Small intestine (tissue), 7 donors: ENCODE measurements at regions not wholly inside any gene's neighbourhood (a gene's known extent, or its start where the extent isn't known, plus 50 kb on each side); places are given as distances from the start of the nearest gene placed in this dataset.
A peak's percentile ranks its signal among the peaks of the same experiment; 100 is the strongest.

ENCODE experiments used
- DNase-seq, 2 donors: peaks; one replicate each; pipeline versions ENCODE4 v3.0.0 to v3.0.0-alpha.2; 2013
- FAIRE-seq: peaks from 2 replicates; lab custom pipeline; 2012; peaks lifted over from hg19 to GRCh38; lab: Jason Lieb, UNC
- H3K27ac ChIP-seq, 3 donors: one replicate each; pipeline ENCODE4 v1.5.1; 2013; ENCODE audit warnings: low read length in 2 of 3, mild to moderate bottlenecking in 2 of 3, control low read depth in 1 of 3, inconsistent platforms in 1 of 3, low read depth in 1 of 3, moderate library complexity in 1 of 3
- H3K27me3 ChIP-seq, 3 donors: one replicate each; pipeline ENCODE4 v1.6.1; 2013; ENCODE audit warnings: low read length in 3 of 3, inconsistent platforms in 1 of 3; ENCODE audit not compliant: control insufficient read depth in 3 of 3, insufficient read depth in 3 of 3
- H3K36me3 ChIP-seq, 3 donors: one replicate each; pipeline ENCODE4 v1.6.1; 2013; ENCODE audit warnings: low read length in 3 of 3, inconsistent platforms in 1 of 3, low read depth in 1 of 3, mild to moderate bottlenecking in 1 of 3, moderate library complexity in 1 of 3; ENCODE audit not compliant: control insufficient read depth in 3 of 3, insufficient read depth in 2 of 3
- H3K4me1 ChIP-seq, 3 donors: one replicate each; pipeline ENCODE4 v1.6.1; 2013; ENCODE audit warnings: low read length in 2 of 3, inconsistent platforms in 1 of 3, low read depth in 1 of 3, mild to moderate bottlenecking in 1 of 3, moderate library complexity in 1 of 3; ENCODE audit not compliant: control insufficient read depth in 3 of 3, insufficient read depth in 2 of 3
- H3K4me3 ChIP-seq, 3 donors: one replicate each; pipeline ENCODE4 v1.5.1; 2013; ENCODE audit warnings: low read length in 3 of 3, control low read depth in 1 of 3, inconsistent platforms in 1 of 3, low read depth in 1 of 3, mild to moderate bottlenecking in 1 of 3, moderate library complexity in 1 of 3
- H3K9me3 ChIP-seq, 2 donors: one replicate each; pipeline ENCODE4 v1.6.1; 2013; ENCODE audit warnings: low read depth in 1 of 2, low read length in 1 of 2; ENCODE audit not compliant: control insufficient read depth in 2 of 2, insufficient read depth in 1 of 2
- WGBS, 3 donors: extraction: QIAGEN DNeasy Blood & Tissue Kit; methylation state at CpG; one replicate each; pipeline ENCODE4 v1.1.7; 2013; 5-methylcytosine and 5-hydroxymethylcytosine counted together
- donor health status: healthy with polysubstance abuse.
- donor health status: control.
- donor health status: control.
- donor health status: Bipolar disorder and iron deficiency.
- donor health status: healthy.

- no peaks in the 10 kb centered on the region for H3K36me3 ChIP-seq
Observed at GRCh38 chr3:106367496-106367895, 498.7 kb upstream of the CBLB start.

GRCh38 chr3:106371221-106371970 lies 502.6 kb upstream of the CBLB start:
- FAIRE-seq (no peak), DNase-seq (no peak)
- Histone ChIP-seq H3K27ac (no peak overlapping the region), H3K36me3 (no peaks in the 10 kb centered on the region), H3K27me3 (no peaks in the 10 kb centered on the region), H3K4me1 (peaks cover 0 to 2% (median 0%) of the 10 kb centered on the region in 3 donors), H3K4me3 (no peak overlapping the region), H3K9me3 (no peaks in the 10 kb centered on the region)
- WGBS, 3 donors: 73 to 82% (median 76%) methylated on average over 10 of the region's 10 CpGs

More at GRCh38 chr3:106367496-106367895, 498.7 kb upstream of the CBLB start:
- no peaks in the 10 kb centered on the region for H3K9me3 ChIP-seq
- no peak overlapping the region for H3K27ac ChIP-seq
- no peaks in the 10 kb centered on the region for H3K27me3 ChIP-seq
- H3K4me1 ChIP-seq: peaks cover 0 to 1% (median 0%) of the 10 kb centered on the region in 3 donors
- 61 to 87% (median 81%) methylated on average over 2 of the region's 2 CpGs for WGBS, 3 donors
- no peak overlapping the region for H3K4me3 ChIP-seq
- FAIRE-seq (no peak), DNase-seq (no peak)

- DNase-seq (peak; percentile 24 to 77), FAIRE-seq (peak; percentile 90)
- Histone ChIP-seq H3K4me3 (no peak overlapping the region), H3K9me3 (no peaks in the 10 kb centered on the region), H3K27ac (no peak overlapping the region), H3K27me3 (no peaks in the 10 kb centered on the region), H3K4me1 (peaks cover 0 to 2% (median 0%) of the 10 kb centered on the region in 3 donors), H3K36me3 (no peaks in the 10 kb centered on the region)
- WGBS, 3 donors: 35 to 73% (median 61%) methylated on average over 1 of the region's 1 CpG
Observed at GRCh38 chr3:106371971-106372805, 503.4 kb upstream of the CBLB start.

GRCh38 chr3:106372806-106373190 lies 504.0 kb upstream of the CBLB start:
- H3K4me3 ChIP-seq: no peak overlapping the region
- FAIRE-seq (no peak), DNase-seq (no peak)
- H3K4me1 ChIP-seq: peaks cover 0 to 2% (median 0%) of the 10 kb centered on the region in 3 donors
- H3K9me3 ChIP-seq: no peaks in the 10 kb centered on the region
- no peaks in the 10 kb centered on the region for H3K36me3 ChIP-seq
- H3K27ac ChIP-seq: no peak overlapping the region
- 80 to 92% (median 85%) methylated on average over 1 of the region's 1 CpG for WGBS, 3 donors
- H3K27me3 ChIP-seq: no peaks in the 10 kb centered on the region

- FAIRE-seq: no peak
- Histone ChIP-seq H3K4me3 (no peak overlapping the region), H3K9me3 (no peaks in the 10 kb centered on the region), H3K27me3 (no peaks in the 10 kb centered on the region), H3K36me3 (no peaks in the 10 kb centered on the region), H3K4me1 (peaks cover 0 to 2% (median 0%) of the 10 kb centered on the region in 3 donors), H3K27ac (no peak overlapping the region)
- DNase-seq: no peak
- 89 to 92% (median 91%) methylated on average over 5 of the region's 5 CpGs for WGBS, 3 donors
Observed at GRCh38 chr3:106376016-106376570, 507.3 kb upstream of the CBLB start.

- FAIRE-seq: no peak
Observed at GRCh38 chr3:106379251-106379750, 510.5 kb upstream of the CBLB start.

GRCh38 chr3:106380232-106380631 lies 511.4 kb upstream of the CBLB start:
- DNase-seq: no peak
- Histone ChIP-seq H3K4me1 (no peaks in the 10 kb centered on the region), H3K4me3 (no peak overlapping the region), H3K27ac (no peak overlapping the region), H3K27me3 (no peaks in the 10 kb centered on the region), H3K36me3 (no peaks in the 10 kb centered on the region), H3K9me3 (no peaks in the 10 kb centered on the region)
- FAIRE-seq: no peak
- WGBS, 3 donors: 71 to 91% (median 85%) methylated on average over 1 of the region's 1 CpG

More at GRCh38 chr3:106379251-106379750, 510.5 kb upstream of the CBLB start:
- H3K27ac ChIP-seq: no peak overlapping the region
- DNase-seq: no peak
- H3K9me3 ChIP-seq: no peaks in the 10 kb centered on the region
- H3K4me3 ChIP-seq: no peak overlapping the region
- no peaks in the 10 kb centered on the region for H3K27me3 ChIP-seq
- H3K36me3 ChIP-seq: no peaks in the 10 kb centered on the region
- H3K4me1 ChIP-seq: no peaks in the 10 kb centered on the region
- 82 to 89% (median 86%) methylated on average over 6 of the region's 6 CpGs for WGBS, 3 donors

- no peaks in the 10 kb centered on the region for H3K27me3 ChIP-seq
- H3K36me3 ChIP-seq: no peaks in the 10 kb centered on the region
- FAIRE-seq (no peak), DNase-seq (peak in 1 of 2 donors; percentile 28)
- no peak overlapping the region for H3K27ac ChIP-seq
- H3K4me3 ChIP-seq: no peak overlapping the region
- 68 to 80% (median 73%) methylated on average over 3 of the region's 3 CpGs for WGBS, 3 donors
- no peaks in the 10 kb centered on the region for H3K9me3 ChIP-seq
- H3K4me1 ChIP-seq: no peaks in the 10 kb centered on the region
Observed at GRCh38 chr3:106381286-106381938, 512.6 kb upstream of the CBLB start.
